Endothelial cell of umbilical vein (primary cell): ENCODE measurements at regions not wholly inside any gene's neighbourhood (a gene's known extent, or its start where the extent isn't known, plus 50 kb on each side); places are given as distances from the start of the nearest gene placed in this dataset.

Experiments
- BruUV-seq: library from RNA; stranded (reverse); fragments of 400-500 nt; replicated peaks from 2 replicates; lab custom pipeline; 2021; lab: Mats Ljungman, UMichigan
- CTCF ChIA-PET: fragments of 300-600, 350-600 bp; sonication (Branson Sonifier 250); formaldehyde crosslinking; loops from one replicate; lab custom pipeline; 2021; ENCODE audit warnings: antibody characterized with exemption, inconsistent platforms; lab: Charles Lee
- POLR2A ChIA-PET: fragments of 300-600, 350-600 bp; sonication (Branson Sonifier 250); formaldehyde crosslinking; loops from one replicate; lab custom pipeline; 2021; ENCODE audit warnings: antibody characterized with exemption, inconsistent platforms; lab: Charles Lee
- DNase-seq: peaks from one replicate; pipeline ENCODE4 v3.0.0-alpha.2; 2011; ENCODE audit warnings: low read depth, low spot score
- FAIRE-seq: peaks from 2 replicates; lab custom pipeline; 2011; peaks lifted over from hg19 to GRCh38; lab: Jason Lieb, UNC
- H2AFZ ChIP-seq: 2 replicates; pipeline ENCODE4 v1.6.0; 2012; ENCODE audit warnings: low read depth, low read length, control low read depth, inconsistent platforms
- H3K27ac ChIP-seq: 2 replicates; pipeline ENCODE4 v1.5.1; 2011; ENCODE audit warnings: low read depth, mild to moderate bottlenecking, control low read depth, low read length, moderate library complexity; ENCODE audit not compliant: insufficient read depth
- H3K27me3 ChIP-seq, 2 experiments: 2 replicates each; pipeline versions ENCODE4 v1.6.0 to v1.6.1; 2011; ENCODE audit warnings: low read length in 2 of 2, mixed read lengths in 1 of 2; ENCODE audit not compliant: control insufficient read depth in 2 of 2, insufficient read depth in 2 of 2
- H3K36me3 ChIP-seq, 2 experiments: 2 replicates in 1 of 2; 3 replicates in 1 of 2; pipeline ENCODE4 v1.5.1; 2011; ENCODE audit warnings: low read length in 2 of 2, mild to moderate bottlenecking in 1 of 2, moderate library complexity in 1 of 2; ENCODE audit not compliant: control insufficient read depth in 2 of 2, insufficient read depth in 2 of 2; ENCODE audit errors: extremely low read depth in 1 of 2
- H3K4me1 ChIP-seq: 3 replicates; pipeline ENCODE4 v1.5.1; 2011; ENCODE audit warnings: mild to moderate bottlenecking, low read length; ENCODE audit not compliant: control insufficient read depth, insufficient read depth; ENCODE audit errors: extremely low read depth
- H3K4me2 ChIP-seq: 2 replicates; pipeline ENCODE4 v1.6.1; 2011; ENCODE audit warnings: low read length, control low read depth, mixed read lengths; ENCODE audit not compliant: insufficient read depth
- H3K4me3 ChIP-seq, 3 experiments: fragments of 200-600 bp in 1 of 3; sonication (generic), shearing (Covaris generic) in 1 of 3; replicated peaks in 1 of 3; 2 replicates each; pipeline ENCODE4 v1.5.1; 2011 to 2016; ENCODE audit warnings: control low read depth in 3 of 3, low read length in 3 of 3, mild to moderate bottlenecking in 2 of 3, inconsistent platforms in 1 of 3, low read depth in 1 of 3, moderate library complexity in 1 of 3; ENCODE audit not compliant: insufficient read depth in 1 of 3
- H3K79me2 ChIP-seq: 2 replicates; pipeline ENCODE4 v1.6.0; 2012; ENCODE audit warnings: low read length, inconsistent platforms; ENCODE audit not compliant: control insufficient read depth, insufficient read depth
- H3K9ac ChIP-seq: replicated peaks from 2 replicates; pipeline ENCODE3; 2011; ENCODE audit warnings: low read length, control low read depth; ENCODE audit not compliant: insufficient read depth; ENCODE audit errors: extremely low read depth
- H3K9me1 ChIP-seq: replicated peaks from 3 replicates; pipeline ENCODE4 v1.6.0; 2011; ENCODE audit warnings: mild to moderate bottlenecking, low read length; ENCODE audit not compliant: control insufficient read depth, insufficient read depth; ENCODE audit errors: extremely low read depth
- H3K9me3 ChIP-seq: replicated peaks from 2 replicates; pipeline ENCODE4 v1.5.1; 2012; ENCODE audit warnings: low read length, inconsistent platforms; ENCODE audit not compliant: control insufficient read depth, insufficient read depth
- H4K20me1 ChIP-seq: replicated peaks from 2 replicates; pipeline ENCODE3; 2011; ENCODE audit warnings: mild to moderate bottlenecking, low read length; ENCODE audit not compliant: control insufficient read depth, insufficient read depth; ENCODE audit errors: extremely low read depth
- EZH2 ChIP-seq: IDR thresholded peaks from 2 replicates; pipeline ENCODE4 v1.6.1; 2012; ENCODE audit warnings: borderline replicate concordance, low read depth, mild to moderate bottlenecking, moderate library complexity, low read length, inconsistent platforms; ENCODE audit not compliant: severe bottlenecking
- FOS ChIP-seq: IDR thresholded peaks from 2 replicates; pipeline ENCODE4 v1.6.1; 2011; ENCODE audit warnings: mild to moderate bottlenecking, low read length, moderate library complexity, borderline replicate concordance; ENCODE audit not compliant: insufficient read depth
- GATA2 ChIP-seq: IDR thresholded peaks from 2 replicates; pipeline ENCODE4 v1.7.0; 2011; ENCODE audit warnings: low read depth, mild to moderate bottlenecking, moderate library complexity, mixed read lengths, low read length; ENCODE audit not compliant: insufficient read length, insufficient read depth
- JUN ChIP-seq: IDR thresholded peaks from 2 replicates; pipeline ENCODE4 v1.6.1; 2011; ENCODE audit warnings: borderline replicate concordance, low read depth; ENCODE audit not compliant: insufficient read length, insufficient read depth
- MYC ChIP-seq: IDR thresholded peaks from one replicate; pipeline ENCODE4 v1.6.1; 2011; ENCODE audit warnings: mild to moderate bottlenecking, low read depth, low read length
- POLR2A ChIP-seq: IDR thresholded peaks from 2 replicates; pipeline ENCODE4 v1.6.1; 2012; ENCODE audit warnings: low read depth, mild to moderate bottlenecking, control low read depth, low read length
- POLR2AphosphoS5 ChIP-seq: IDR thresholded peaks from 2 replicates; pipeline ENCODE4 v1.6.1; 2012; ENCODE audit warnings: low read depth, mild to moderate bottlenecking, control low read depth, low read length, moderate library complexity; ENCODE audit not compliant: insufficient read depth
- dilution Hi-C: fragments of 300-500 bp; cut with MboI; formaldehyde crosslinking; loops from one replicate; pipeline ENCODE4 v1.15.0; 2019; ENCODE audit warnings: low sequenced_read_pairs; ENCODE audit not compliant: extremely low pct_ligation_motif_present
- intact Hi-C: fragments of 100-400 bp; cut with micrococcal nuclease; formaldehyde crosslinking; loops from one replicate; pipeline ENCODE4 v1.10.0; 2022
- TF ChIP-seq, protein P1 (sequence below): IDR thresholded peaks from 2 replicates; pipeline ENCODE4 v1.6.1; 2011; ENCODE audit not compliant: insufficient read depth, insufficient read length
- TF ChIP-seq, protein P2 (sequence below), 2 donors: IDR thresholded peaks; 1 replicate in 1 of 2; 2 replicates in 1 of 2; pipeline ENCODE4 v1.5.1; 2011; ENCODE audit warnings: low read length in 2 of 2, mild to moderate bottlenecking in 2 of 2, moderate library complexity in 2 of 2, control low read depth in 1 of 2, inconsistent platforms in 1 of 2, low read depth in 1 of 2; ENCODE audit not compliant: insufficient read depth in 1 of 2; ENCODE audit errors: extremely low read depth in 1 of 2

DNA sequence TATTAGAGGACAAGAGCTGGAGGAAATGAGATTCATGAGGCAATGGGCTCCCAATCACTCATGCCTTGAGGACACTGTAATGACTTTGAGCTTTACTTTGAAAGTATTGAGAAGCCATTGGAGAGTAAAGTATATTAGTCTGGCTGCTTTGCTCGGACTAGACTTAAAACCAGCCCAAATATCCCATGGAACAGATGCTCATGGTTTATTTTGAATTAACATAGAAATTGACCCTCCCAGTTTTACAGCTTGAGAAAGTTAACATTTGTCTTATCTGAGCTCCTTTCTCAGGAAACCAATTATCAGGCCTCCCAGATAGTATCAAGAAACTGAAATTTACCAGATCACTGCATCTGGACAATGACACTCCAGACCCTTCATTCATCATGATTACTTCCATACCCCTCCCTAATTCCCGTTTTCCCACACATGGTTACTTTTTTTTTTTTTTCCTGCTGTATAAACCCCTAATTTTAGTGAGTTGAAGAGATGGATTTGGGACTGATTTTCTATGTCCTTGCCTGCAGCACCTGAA, 270.8 kb upstream of the SMIM30 start:
- FAIRE-seq: no peak
- no peak for DNase-seq

More for the DNA sequence above, 270.8 kb upstream of the SMIM30 start:
- Histone ChIP-seq H3K4me1 (no peaks in the 10 kb centered on the region), H3K27me3 (no peaks in the 10 kb centered on the region), H4K20me1 (no peaks in the 10 kb centered on the region), H3K27ac (no peak overlapping the region), H3K9ac (no peak overlapping the region), H3K79me2 (no peaks in the 10 kb centered on the region), H2AFZ (no peak overlapping the region), H3K9me3 (no peaks in the 10 kb centered on the region), H3K36me3 (no peaks in the 10 kb centered on the region), H3K9me1 (no peaks in the 10 kb centered on the region), H3K4me3 (no peak overlapping the region), H3K4me2 (no peak overlapping the region)
- no TSS peak for BruUV-seq
- TF ChIP-seq POLR2AphosphoS5 (no peak), JUN (no peak), EZH2 (no peak), GATA2 (no peak), POLR2A (no peak), FOS (no peak), MYC (no peak)
- TF ChIP-seq, protein P1, sequence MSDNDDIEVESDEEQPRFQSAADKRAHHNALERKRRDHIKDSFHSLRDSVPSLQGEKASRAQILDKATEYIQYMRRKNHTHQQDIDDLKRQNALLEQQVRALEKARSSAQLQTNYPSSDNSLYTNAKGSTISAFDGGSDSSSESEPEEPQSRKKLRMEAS: no peak
- TF ChIP-seq, protein P2, sequence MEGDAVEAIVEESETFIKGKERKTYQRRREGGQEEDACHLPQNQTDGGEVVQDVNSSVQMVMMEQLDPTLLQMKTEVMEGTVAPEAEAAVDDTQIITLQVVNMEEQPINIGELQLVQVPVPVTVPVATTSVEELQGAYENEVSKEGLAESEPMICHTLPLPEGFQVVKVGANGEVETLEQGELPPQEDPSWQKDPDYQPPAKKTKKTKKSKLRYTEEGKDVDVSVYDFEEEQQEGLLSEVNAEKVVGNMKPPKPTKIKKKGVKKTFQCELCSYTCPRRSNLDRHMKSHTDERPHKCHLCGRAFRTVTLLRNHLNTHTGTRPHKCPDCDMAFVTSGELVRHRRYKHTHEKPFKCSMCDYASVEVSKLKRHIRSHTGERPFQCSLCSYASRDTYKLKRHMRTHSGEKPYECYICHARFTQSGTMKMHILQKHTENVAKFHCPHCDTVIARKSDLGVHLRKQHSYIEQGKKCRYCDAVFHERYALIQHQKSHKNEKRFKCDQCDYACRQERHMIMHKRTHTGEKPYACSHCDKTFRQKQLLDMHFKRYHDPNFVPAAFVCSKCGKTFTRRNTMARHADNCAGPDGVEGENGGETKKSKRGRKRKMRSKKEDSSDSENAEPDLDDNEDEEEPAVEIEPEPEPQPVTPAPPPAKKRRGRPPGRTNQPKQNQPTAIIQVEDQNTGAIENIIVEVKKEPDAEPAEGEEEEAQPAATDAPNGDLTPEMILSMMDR (IDR thresholded peaks at IDR 0.05; ENCODE audit: extremely low read depth in 1 of 2, insufficient read depth in 1 of 2, low read depth in 1 of 2, low read length in 2 of 2): no peak
- POLR2A ChIA-PET: no interaction called here
- dilution Hi-C loops: no loop called here
- CTCF ChIA-PET: no interaction called here
- intact Hi-C loops: no loop called here
